SU-DHL-6 (cell line): ENCODE measurements at regions not wholly inside any gene's neighbourhood (a gene's known extent, or its start where the extent isn't known, plus 50 kb on each side); places are given as distances from the start of the nearest gene placed in this dataset.

Experiments used
- H2AFZ ChIP-seq: fragments of 200-600 bp; sonication (generic); 2 replicates; pipeline ENCODE4 v1.6.1; 2014; ENCODE audit warnings: low read depth, mild to moderate bottlenecking, moderate library complexity, mixed read lengths, antibody characterized with exemption, low read length; ENCODE audit not compliant: severe bottlenecking
- H3F3A ChIP-seq: fragments of 200-600 bp; shearing (Covaris generic); 2 replicates; pipeline ENCODE4 v1.6.0; 2016; ENCODE audit warnings: antibody characterized with exemption, mild to moderate bottlenecking; ENCODE audit not compliant: insufficient read depth
- H3K27ac ChIP-seq: fragments of 200-600 bp; sonication (generic); 2 replicates; pipeline ENCODE4 v1.5.1; 2016; ENCODE audit warnings: low read depth, mild to moderate bottlenecking, low read length, moderate library complexity, mixed read lengths
- H3K27me3 ChIP-seq: fragments of 200-600 bp; sonication (generic), shearing (Covaris generic); 2 replicates; pipeline ENCODE4 v1.6.0; 2014; ENCODE audit warnings: mild to moderate bottlenecking, low read length
- H3K36me3 ChIP-seq: fragments of 200-600 bp; sonication (generic); 2 replicates; pipeline ENCODE4 v1.6.1; 2014; ENCODE audit warnings: mild to moderate bottlenecking, low read length, mixed read lengths
- H3K4me2 ChIP-seq: fragments of 300-600, 200-600 bp; shearing (Covaris generic), sonication (generic); 2 replicates; pipeline ENCODE4 v1.6.0; 2014; ENCODE audit warnings: low read length, low read depth, mild to moderate bottlenecking; ENCODE audit not compliant: poor library complexity, severe bottlenecking
- H3K4me3 ChIP-seq: fragments of 200-600 bp; sonication (generic); 2 replicates; pipeline ENCODE4 v1.5.1; 2014; ENCODE audit warnings: antibody characterized with exemption, low read length, mild to moderate bottlenecking, mixed read lengths; ENCODE audit not compliant: insufficient read depth, poor library complexity, severe bottlenecking
- H3K79me2 ChIP-seq: fragments of 200-600 bp; sonication (generic); 2 replicates; pipeline ENCODE4 v1.6.1; 2014; ENCODE audit warnings: mild to moderate bottlenecking, low read length, moderate library complexity; ENCODE audit not compliant: insufficient read depth
- H3K9ac ChIP-seq: fragments of 200-600 bp; sonication (generic); 2 replicates; pipeline ENCODE4 v1.7.0; 2014; ENCODE audit warnings: mild to moderate bottlenecking, low read length
- H3K9me2 ChIP-seq: fragments of 200-600 bp; sonication (generic); replicated peaks from 2 replicates; pipeline ENCODE4 v1.6.1; 2014; ENCODE audit warnings: low read length; ENCODE audit not compliant: insufficient read depth
- H3K9me3 ChIP-seq: fragments of 200-600 bp; sonication (generic); 2 replicates; pipeline ENCODE4 v1.6.1; 2014; ENCODE audit warnings: low read length, mixed read lengths; ENCODE audit not compliant: insufficient read depth
- H4K20me1 ChIP-seq: fragments of 200-600 bp; sonication (generic); 2 replicates; pipeline ENCODE4 v1.6.1; 2014; ENCODE audit warnings: low read depth, mild to moderate bottlenecking, antibody characterized with exemption, low read length, moderate library complexity, mixed read lengths
- CTCF ChIP-seq: fragments of 200-600 bp; sonication (generic); IDR thresholded peaks from one replicate; pipeline ENCODE4 v1.5.1; 2017; ENCODE audit warnings: antibody characterized with exemption, mild to moderate bottlenecking, low read length, moderate library complexity; ENCODE audit not compliant: insufficient read depth, poor library complexity, severe bottlenecking
- EZH2phosphoT487 ChIP-seq: fragments of 200-600 bp; sonication (generic), shearing (Covaris generic); conservative IDR thresholded peaks from 2 replicates; pipeline ENCODE4 v1.6.1; 2018; ENCODE audit warnings: mild to moderate bottlenecking, antibody characterized with exemption, low read length, moderate library complexity, mixed read lengths

GRCh38 chr7:113480537-113480936, 362.2 kb upstream of the SMIM30 start:
- Histone ChIP-seq H3K27me3 (no peaks in the 10 kb centered on the region), H3F3A (no peaks in the 10 kb centered on the region), H3K79me2 (no peaks in the 10 kb centered on the region), H3K9ac (no peak overlapping the region), H3K9me3 (no peaks in the 10 kb centered on the region), H3K27ac (no peak overlapping the region), H3K36me3 (no peaks in the 10 kb centered on the region), H2AFZ (no peak overlapping the region), H4K20me1 (no peaks in the 10 kb centered on the region), H3K4me3 (no peak overlapping the region), H3K4me2 (no peak overlapping the region), H3K9me2 (no peaks in the 10 kb centered on the region; the same call in 1 of the 2 replicates)
- TF ChIP-seq CTCF (no peak), EZH2phosphoT487 (no peak)

GRCh38 chr7:113464096-113464855, 345.9 kb upstream of the SMIM30 start:
- Histone ChIP-seq H3K27me3 (no peaks in the 10 kb centered on the region), H3K9me2 (no peaks in the 10 kb centered on the region), H3K36me3 (no peaks in the 10 kb centered on the region), H2AFZ (no peak overlapping the region), H3K27ac (no peak overlapping the region), H3K4me2 (no peak overlapping the region), H3K9ac (no peak overlapping the region), H4K20me1 (no peaks in the 10 kb centered on the region), H3K79me2 (no peaks in the 10 kb centered on the region), H3K4me3 (no peak overlapping the region), H3K9me3 (no peaks in the 10 kb centered on the region), H3F3A (no peaks in the 10 kb centered on the region)
- TF ChIP-seq EZH2phosphoT487 (no peak), CTCF (no peak)

- no peaks in the 10 kb centered on the region for H4K20me1 ChIP-seq
- no peaks in the 10 kb centered on the region for H3F3A ChIP-seq
- H3K27me3 ChIP-seq: no peaks in the 10 kb centered on the region
- no peaks in the 10 kb centered on the region for H3K79me2 ChIP-seq
- no peaks in the 10 kb centered on the region for H3K36me3 ChIP-seq
- no peak overlapping the region for H3K4me3 ChIP-seq
- H3K9me2 ChIP-seq: no peaks in the 10 kb centered on the region
- H3K27ac ChIP-seq: no peak overlapping the region
- no peak overlapping the region for H2AFZ ChIP-seq
- no peak overlapping the region for H3K4me2 ChIP-seq
- H3K9me3 ChIP-seq: no peaks in the 10 kb centered on the region
- TF ChIP-seq CTCF: no peak
- H3K9ac ChIP-seq: no peak overlapping the region
These were observed 341.7 kb upstream of the SMIM30 start for GRCh38 chr7:113460067-113460466.
